ENCODE measurements at regions not wholly inside any gene's neighbourhood (a gene's known extent, or its start where the extent isn't known, plus 50 kb on each side); places are given as distances from the start of the nearest gene placed in this dataset.

GRCh38 chr1:73717976-73718375 lies 480.0 kb downstream of the LRRIQ3 start:
- TF ChIP-seq EZH2 (IDR thresholded peaks at IDR 0.05; ENCODE audit: borderline replicate concordance, low read length): no peak
- TF ChIP-seq CTCF (IDR thresholded peaks at IDR 0.05; ENCODE audit: low read length): no peak

All from OCI-LY1 (cell line).